Glutamatergic neuron (in vitro differentiated cells): ENCODE measurements at regions not wholly inside any gene's neighbourhood (a gene's known extent, or its start where the extent isn't known, plus 50 kb on each side); places are given as distances from the start of the nearest gene placed in this dataset.

Experiments used
- DNase-seq: peaks from one replicate; pipeline ENCODE4 v3.0.0; 2022
- H3K27ac Mint-ChIP-seq: one replicate; pipeline ENCODE4 v1.8.0; 2020; ENCODE audit warnings: mild to moderate bottlenecking, mixed read lengths, inconsistent platforms; ENCODE audit not compliant: unreplicated experiment
- H3K27me3 Mint-ChIP-seq: one replicate; pipeline ENCODE4 v1.8.0; 2020; ENCODE audit warnings: mild to moderate bottlenecking, moderate library complexity, mixed read lengths, inconsistent platforms; ENCODE audit not compliant: unreplicated experiment
- H3K36me3 Mint-ChIP-seq: one replicate; pipeline ENCODE4 v1.8.0; 2020; ENCODE audit warnings: mild to moderate bottlenecking, mixed read lengths, inconsistent platforms; ENCODE audit not compliant: unreplicated experiment
- H3K4me1 Mint-ChIP-seq: one replicate; pipeline ENCODE4 v1.8.0; 2020; ENCODE audit warnings: mild to moderate bottlenecking, low read depth, mixed read lengths, inconsistent platforms; ENCODE audit not compliant: unreplicated experiment
- H3K4me3 Mint-ChIP-seq: one replicate; pipeline ENCODE4 v1.8.0; 2020; ENCODE audit warnings: mild to moderate bottlenecking, mixed read lengths, inconsistent platforms; ENCODE audit not compliant: unreplicated experiment
- H3K9me3 Mint-ChIP-seq: one replicate; pipeline ENCODE4 v1.8.0; 2020; ENCODE audit warnings: mild to moderate bottlenecking, moderate library complexity, mixed read lengths, inconsistent platforms; ENCODE audit not compliant: unreplicated experiment
- CTCF ChIP-seq: fragments of 200-600 bp; sonication (generic); IDR thresholded peaks from one replicate; pipeline ENCODE4 v1.5.0; 2021; ENCODE audit not compliant: partially characterized antibody, unreplicated experiment

- DNase-seq: no peak
- no peak for TF ChIP-seq CTCF
- H3K4me3 Mint-ChIP-seq: no peak overlapping the region
- H3K4me1 Mint-ChIP-seq: no peaks in the 10 kb centered on the region
- H3K27me3 Mint-ChIP-seq: no peaks in the 10 kb centered on the region
- no peaks in the 10 kb centered on the region for H3K36me3 Mint-ChIP-seq
- H3K27ac Mint-ChIP-seq: no peak overlapping the region
- no peaks in the 10 kb centered on the region for H3K9me3 Mint-ChIP-seq
These were observed 77.3 kb upstream of the TSPAN2 start for GRCh38 chr1:115166531-115167091.

- H3K36me3 Mint-ChIP-seq: no peaks in the 10 kb centered on the region
- no peaks in the 10 kb centered on the region for H3K27me3 Mint-ChIP-seq
- no peak for DNase-seq
- TF ChIP-seq CTCF: no peak
- no peaks in the 10 kb centered on the region for H3K9me3 Mint-ChIP-seq
- H3K4me1 Mint-ChIP-seq: no peaks in the 10 kb centered on the region
- H3K4me3 Mint-ChIP-seq: no peak overlapping the region
- no peak overlapping the region for H3K27ac Mint-ChIP-seq
These were observed 76.5 kb upstream of the TSPAN2 start for GRCh38 chr1:115165776-115166175.

- Mint-ChIP-seq H3K4me1 (no peaks in the 10 kb centered on the region), H3K4me3 (no peak overlapping the region), H3K27me3 (no peaks in the 10 kb centered on the region), H3K27ac (no peak overlapping the region), H3K9me3 (no peaks in the 10 kb centered on the region), H3K36me3 (no peaks in the 10 kb centered on the region)
- no peak for DNase-seq
- TF ChIP-seq CTCF: no peak
These were observed 75.8 kb upstream of the TSPAN2 start for GRCh38 chr1:115164940-115165705.

GRCh38 chr1:115164484-115164883, 75.2 kb upstream of the TSPAN2 start:
- DNase-seq: no peak
- no peak for TF ChIP-seq CTCF
- no peaks in the 10 kb centered on the region for H3K9me3 Mint-ChIP-seq

GRCh38 chr1:115160728-115161127, 71.4 kb upstream of the TSPAN2 start:
- H3K36me3 Mint-ChIP-seq: no peaks in the 10 kb centered on the region
- H3K27me3 Mint-ChIP-seq: no peaks in the 10 kb centered on the region
- TF ChIP-seq CTCF: no peak
- no peak overlapping the region for H3K27ac Mint-ChIP-seq
- no peaks in the 10 kb centered on the region for H3K4me1 Mint-ChIP-seq
- H3K9me3 Mint-ChIP-seq: no peaks in the 10 kb centered on the region
- no peak for DNase-seq
- no peak overlapping the region for H3K4me3 Mint-ChIP-seq

More at GRCh38 chr1:115164484-115164883, 75.2 kb upstream of the TSPAN2 start:
- Mint-ChIP-seq H3K27me3 (no peaks in the 10 kb centered on the region), H3K4me3 (no peak overlapping the region), H3K36me3 (no peaks in the 10 kb centered on the region), H3K4me1 (no peaks in the 10 kb centered on the region), H3K27ac (no peak overlapping the region)
